KMS-11 (cell line): ENCODE measurements at regions not wholly inside any gene's neighbourhood (a gene's known extent, or its start where the extent isn't known, plus 50 kb on each side); places are given as distances from the start of the nearest gene placed in this dataset.

ENCODE experiments used
- H2AFZ ChIP-seq: fragments of 200-600 bp; sonication (generic); 2 replicates; pipeline ENCODE4 v1.6.1; 2016; ENCODE audit warnings: antibody characterized with exemption, mixed run types, low read depth
- H3K27ac ChIP-seq: fragments of 200-600 bp; sonication (generic); 2 replicates; pipeline ENCODE4 v1.6.1; 2016; ENCODE audit warnings: mild to moderate bottlenecking, mixed run types
- H3K27me3 ChIP-seq: fragments of 200-600 bp; sonication (generic); 2 replicates; pipeline ENCODE4 v1.6.1; 2017; ENCODE audit warnings: mild to moderate bottlenecking, low read depth, mixed run types, moderate library complexity; ENCODE audit not compliant: insufficient read depth
- H3K36me3 ChIP-seq: fragments of 200-600 bp; sonication (generic); 2 replicates; pipeline ENCODE4 v1.6.1; 2017; ENCODE audit warnings: mild to moderate bottlenecking, mixed run types; ENCODE audit not compliant: insufficient read depth
- H3K4me1 ChIP-seq: fragments of 200-600 bp; sonication (generic); 2 replicates; pipeline ENCODE4 v1.6.1; 2016; ENCODE audit warnings: mild to moderate bottlenecking, low read depth, mixed run types; ENCODE audit not compliant: poor library complexity, severe bottlenecking
- H3K4me2 ChIP-seq: fragments of 200-600 bp; sonication (generic); 2 replicates; pipeline ENCODE4 v1.7.0; 2016; ENCODE audit warnings: mild to moderate bottlenecking, mixed run types
- H3K4me3 ChIP-seq: fragments of 200-600 bp; sonication (generic); IDR thresholded peaks from 2 replicates; pipeline ENCODE4 v1.6.1; 2017; ENCODE audit warnings: low read depth, low read length, mixed read lengths; ENCODE audit not compliant: insufficient read depth
- H3K79me2 ChIP-seq: fragments of 200-600 bp; sonication (generic); 2 replicates; pipeline ENCODE4 v1.6.1; 2016; ENCODE audit warnings: low read depth, mixed run types; ENCODE audit not compliant: insufficient read depth
- H3K9ac ChIP-seq: fragments of 200-600 bp; sonication (generic); 2 replicates; pipeline ENCODE4 v1.6.1; 2016; ENCODE audit warnings: mild to moderate bottlenecking, mixed run types
- H4K20me1 ChIP-seq: fragments of 200-600 bp; sonication (generic); 2 replicates; pipeline ENCODE4 v1.6.1; 2016; ENCODE audit warnings: mild to moderate bottlenecking, mixed run types; ENCODE audit not compliant: insufficient read depth
- TF ChIP-seq, protein P1 (sequence below): fragments of 200-600 bp; sonication (generic); conservative IDR thresholded peaks from 2 replicates; pipeline ENCODE4 v1.6.1; 2017; ENCODE audit warnings: low read depth, mild to moderate bottlenecking, antibody characterized with exemption, low read length, moderate library complexity, mixed read lengths

- H3K27me3 ChIP-seq = no peaks in the 10 kb centered on the region
- H3K4me3 ChIP-seq = no peak overlapping the region
- TF ChIP-seq, protein P1, sequence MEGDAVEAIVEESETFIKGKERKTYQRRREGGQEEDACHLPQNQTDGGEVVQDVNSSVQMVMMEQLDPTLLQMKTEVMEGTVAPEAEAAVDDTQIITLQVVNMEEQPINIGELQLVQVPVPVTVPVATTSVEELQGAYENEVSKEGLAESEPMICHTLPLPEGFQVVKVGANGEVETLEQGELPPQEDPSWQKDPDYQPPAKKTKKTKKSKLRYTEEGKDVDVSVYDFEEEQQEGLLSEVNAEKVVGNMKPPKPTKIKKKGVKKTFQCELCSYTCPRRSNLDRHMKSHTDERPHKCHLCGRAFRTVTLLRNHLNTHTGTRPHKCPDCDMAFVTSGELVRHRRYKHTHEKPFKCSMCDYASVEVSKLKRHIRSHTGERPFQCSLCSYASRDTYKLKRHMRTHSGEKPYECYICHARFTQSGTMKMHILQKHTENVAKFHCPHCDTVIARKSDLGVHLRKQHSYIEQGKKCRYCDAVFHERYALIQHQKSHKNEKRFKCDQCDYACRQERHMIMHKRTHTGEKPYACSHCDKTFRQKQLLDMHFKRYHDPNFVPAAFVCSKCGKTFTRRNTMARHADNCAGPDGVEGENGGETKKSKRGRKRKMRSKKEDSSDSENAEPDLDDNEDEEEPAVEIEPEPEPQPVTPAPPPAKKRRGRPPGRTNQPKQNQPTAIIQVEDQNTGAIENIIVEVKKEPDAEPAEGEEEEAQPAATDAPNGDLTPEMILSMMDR = no peak
These were observed 115.8 kb upstream of the SLIT3 start for GRCh38 chr5:169416583-169417196.

DNA sequence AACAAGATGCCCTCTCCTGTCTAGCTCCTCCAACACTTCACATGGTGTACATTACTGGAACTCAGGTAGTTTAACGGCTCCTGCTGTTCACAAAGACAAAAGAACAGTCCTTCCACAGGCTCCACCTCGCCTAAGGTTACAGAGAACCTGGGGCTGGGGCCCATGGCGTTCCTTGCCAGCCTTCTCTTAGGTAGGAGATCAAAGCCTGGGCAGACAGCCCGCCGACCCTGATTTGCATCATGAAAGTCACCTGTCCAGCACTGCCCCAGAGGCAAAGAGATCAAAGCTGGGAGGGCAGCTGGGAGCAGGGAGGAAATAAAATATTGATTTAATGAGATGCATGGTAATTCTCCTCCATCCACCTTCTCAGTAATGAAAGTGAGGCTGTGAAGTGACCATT lies 115.0 kb upstream of the SLIT3 start:
- H3K4me3 ChIP-seq = no peak overlapping the region
- H3K27me3 ChIP-seq = no peaks in the 10 kb centered on the region
- TF ChIP-seq, protein P1 = no peak
- H2AFZ ChIP-seq = peak overlapping the region; percentile 41; the same call in 1 of the 2 replicates
- peak overlapping the region; percentile 27; the same call in 1 of the 2 replicates for H3K4me2 ChIP-seq
- H4K20me1 ChIP-seq = no peaks in the 10 kb centered on the region
- H3K36me3 ChIP-seq = no peaks in the 10 kb centered on the region
- H3K27ac ChIP-seq = peak overlapping the region; percentile 63; the same call in 1 of the 2 replicates
- no peaks in the 10 kb centered on the region for H3K79me2 ChIP-seq
- H3K4me1 ChIP-seq = peaks cover 18% of the 10 kb centered on the region
- no peak overlapping the region for H3K9ac ChIP-seq

More at GRCh38 chr5:169416583-169417196, 115.8 kb upstream of the SLIT3 start:
- H3K27ac ChIP-seq = peak overlapping the region; percentile 63
- no peaks in the 10 kb centered on the region for H3K79me2 ChIP-seq
- H2AFZ ChIP-seq = peak overlapping the region; percentile 41; the same call in 1 of the 2 replicates
- peak overlapping the region; percentile 48; the same call in 1 of the 2 replicates for H3K4me2 ChIP-seq
- no peaks in the 10 kb centered on the region for H4K20me1 ChIP-seq
- H3K36me3 ChIP-seq = no peaks in the 10 kb centered on the region
- H3K9ac ChIP-seq = peak overlapping the region; percentile 32; the same call in 1 of the 2 replicates
- H3K4me1 ChIP-seq = peaks cover 18% of the 10 kb centered on the region

DNA sequence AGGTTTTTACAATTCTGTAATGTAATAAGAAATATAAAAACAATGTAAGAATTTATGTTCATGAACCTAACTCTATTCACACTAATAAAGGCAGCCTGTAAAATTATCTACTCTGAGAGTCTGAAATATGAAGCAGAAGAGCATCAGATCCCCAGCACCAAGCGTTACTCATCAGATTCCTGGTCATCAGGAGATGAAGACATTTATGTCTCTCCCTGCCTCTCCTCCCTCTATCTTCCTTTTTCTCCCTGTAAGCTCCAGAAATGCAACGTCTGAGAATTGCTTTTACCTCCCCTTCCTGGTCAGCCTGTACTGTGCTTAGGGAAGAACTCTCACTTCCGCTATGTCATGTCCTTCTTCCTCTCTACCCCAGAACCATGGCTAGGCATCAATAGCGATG lies 114.4 kb upstream of the SLIT3 start:
- H3K27ac ChIP-seq = no peak overlapping the region

DNA sequence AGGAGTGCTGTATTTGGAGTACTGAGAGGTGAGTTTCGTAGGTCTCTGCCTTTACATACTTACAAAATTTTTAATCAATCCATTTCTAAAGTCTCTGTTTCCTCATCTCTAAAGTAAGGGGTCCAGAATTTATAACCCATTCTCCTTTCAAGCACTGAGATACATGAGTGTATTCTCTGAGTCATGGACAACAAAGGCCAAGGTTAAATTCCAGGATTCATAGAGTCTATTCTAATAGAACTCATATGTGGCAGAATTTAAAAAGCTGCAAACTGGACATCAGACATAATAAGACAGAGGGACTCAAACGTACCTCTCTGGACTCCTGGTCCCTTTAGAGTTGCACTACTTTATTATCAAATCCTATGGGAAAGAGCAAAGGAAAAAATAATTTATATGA lies 112.5 kb upstream of the SLIT3 start:
- H3K36me3 ChIP-seq = no peaks in the 10 kb centered on the region
- TF ChIP-seq, protein P1 = no peak
- H3K79me2 ChIP-seq = no peaks in the 10 kb centered on the region
- H3K4me2 ChIP-seq = no peak overlapping the region
- H3K27ac ChIP-seq = no peak overlapping the region
- H4K20me1 ChIP-seq = no peaks in the 10 kb centered on the region
- H3K27me3 ChIP-seq = no peaks in the 10 kb centered on the region
- H2AFZ ChIP-seq = no peak overlapping the region
- H3K4me1 ChIP-seq = peaks cover 18% of the 10 kb centered on the region
- H3K9ac ChIP-seq = no peak overlapping the region
- H3K4me3 ChIP-seq = no peak overlapping the region

More for the DNA sequence above, 114.4 kb upstream of the SLIT3 start:
- no peaks in the 10 kb centered on the region for H3K27me3 ChIP-seq
- no peak overlapping the region for H3K4me2 ChIP-seq
- H3K4me1 ChIP-seq = peaks cover 18% of the 10 kb centered on the region
- H4K20me1 ChIP-seq = no peaks in the 10 kb centered on the region
- TF ChIP-seq, protein P1 = no peak
- no peaks in the 10 kb centered on the region for H3K36me3 ChIP-seq
- H3K9ac ChIP-seq = no peak overlapping the region
- H3K4me3 ChIP-seq = no peak overlapping the region
- H3K79me2 ChIP-seq = no peaks in the 10 kb centered on the region
- no peak overlapping the region for H2AFZ ChIP-seq
